ENCODE measurements at regions not wholly inside any gene's neighbourhood (a gene's known extent, or its start where the extent isn't known, plus 50 kb on each side); places are given as distances from the start of the nearest gene placed in this dataset.
"Not testable (repeated sequence)": the region's sequence is repeated elsewhere in the genome, so short reads cannot be mapped to it uniquely, and the experiment has no call there.

DNA sequence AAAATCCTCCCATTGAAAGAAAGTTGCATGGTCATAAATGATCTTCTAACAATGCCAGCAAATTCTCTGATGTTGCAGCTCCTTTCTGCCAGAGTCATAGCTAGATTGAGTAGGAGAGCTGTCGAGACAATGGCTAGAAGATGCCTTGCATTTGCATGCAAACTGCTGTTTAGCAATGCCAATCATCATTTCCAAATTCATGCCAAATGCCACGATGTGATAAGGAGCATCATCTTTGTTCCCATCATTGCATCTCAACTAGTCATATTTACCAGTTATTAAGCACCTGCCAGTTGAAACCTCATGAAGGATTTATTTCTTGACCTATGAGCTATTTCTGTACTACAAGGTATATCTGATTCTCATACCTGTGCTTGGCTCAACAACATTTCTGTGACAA lies 246.4 kb upstream of the PIK3R1 start:
- peaks cover 2% of the 10 kb centered on the region for H3K27me3 Mint-ChIP-seq (ENCODE audit: low read depth)
- H3K4me1 Mint-ChIP-seq (ENCODE audit: low read depth) = no peaks in the 10 kb centered on the region
- no peaks in the 10 kb centered on the region for H3K9me3 Mint-ChIP-seq
- no peak overlapping the region for H3K4me3 Mint-ChIP-seq
- H3K27ac Mint-ChIP-seq = no peak overlapping the region
- no peaks in the 10 kb centered on the region for H3K36me3 Mint-ChIP-seq (ENCODE audit: low read depth)
- no peak for DNase-seq (ENCODE audit: low spot score)

DNA sequence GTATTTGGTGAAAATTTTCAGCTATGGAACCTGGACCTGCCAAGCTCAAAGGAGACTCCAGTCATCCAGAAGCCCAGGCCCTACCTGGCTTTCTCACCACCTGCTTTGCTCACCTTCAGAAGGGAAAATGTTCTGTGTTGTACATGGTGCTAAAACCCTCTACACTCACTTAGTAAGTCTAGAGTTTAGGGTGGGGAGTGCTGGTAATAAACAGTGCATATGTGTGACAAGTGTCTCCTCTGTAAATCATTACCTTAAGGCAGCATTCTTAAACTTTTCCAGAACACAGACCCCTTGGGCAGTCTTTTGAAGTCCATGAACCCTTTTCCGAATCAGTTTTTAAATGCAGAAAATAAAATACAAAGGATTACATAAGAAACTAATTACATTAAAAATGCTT lies 248.8 kb upstream of the PIK3R1 start:
- Mint-ChIP-seq H3K27ac (no peak overlapping the region), H3K4me3 (no peak overlapping the region), H3K4me1 (ENCODE audit: low read depth) (no peaks in the 10 kb centered on the region), H3K27me3 (ENCODE audit: low read depth) (peaks cover 2% of the 10 kb centered on the region), H3K36me3 (ENCODE audit: low read depth) (no peaks in the 10 kb centered on the region), H3K9me3 (no peaks in the 10 kb centered on the region)
- no peak for DNase-seq (ENCODE audit: low spot score)

DNA sequence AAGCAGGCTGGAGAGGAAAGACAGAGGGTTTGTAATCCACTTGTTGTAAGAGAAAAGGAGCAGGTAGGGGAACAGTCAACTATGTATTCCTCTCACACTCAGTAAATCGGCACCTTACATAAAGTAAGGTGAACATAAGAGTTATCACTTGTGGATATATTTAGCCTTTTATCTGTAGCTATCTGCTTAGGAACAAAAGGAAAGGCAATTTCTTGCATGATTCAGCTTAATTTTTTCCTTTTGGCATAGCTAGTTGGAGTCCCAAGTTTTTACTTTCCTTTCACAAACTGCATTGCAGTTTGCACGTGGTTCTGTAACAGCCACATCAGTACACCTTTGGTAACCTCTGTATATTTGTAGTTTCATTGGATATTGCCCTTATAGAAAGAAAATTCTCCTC lies 250.9 kb upstream of the PIK3R1 start:
- Mint-ChIP-seq H3K36me3 (ENCODE audit: low read depth) (no peaks in the 10 kb centered on the region), H3K27me3 (ENCODE audit: low read depth) (peaks cover 2% of the 10 kb centered on the region), H3K9me3 (no peaks in the 10 kb centered on the region), H3K27ac (no peak overlapping the region), H3K4me3 (no peak overlapping the region), H3K4me1 (ENCODE audit: low read depth) (no peaks in the 10 kb centered on the region)
- no peak for DNase-seq (ENCODE audit: low spot score)

DNA sequence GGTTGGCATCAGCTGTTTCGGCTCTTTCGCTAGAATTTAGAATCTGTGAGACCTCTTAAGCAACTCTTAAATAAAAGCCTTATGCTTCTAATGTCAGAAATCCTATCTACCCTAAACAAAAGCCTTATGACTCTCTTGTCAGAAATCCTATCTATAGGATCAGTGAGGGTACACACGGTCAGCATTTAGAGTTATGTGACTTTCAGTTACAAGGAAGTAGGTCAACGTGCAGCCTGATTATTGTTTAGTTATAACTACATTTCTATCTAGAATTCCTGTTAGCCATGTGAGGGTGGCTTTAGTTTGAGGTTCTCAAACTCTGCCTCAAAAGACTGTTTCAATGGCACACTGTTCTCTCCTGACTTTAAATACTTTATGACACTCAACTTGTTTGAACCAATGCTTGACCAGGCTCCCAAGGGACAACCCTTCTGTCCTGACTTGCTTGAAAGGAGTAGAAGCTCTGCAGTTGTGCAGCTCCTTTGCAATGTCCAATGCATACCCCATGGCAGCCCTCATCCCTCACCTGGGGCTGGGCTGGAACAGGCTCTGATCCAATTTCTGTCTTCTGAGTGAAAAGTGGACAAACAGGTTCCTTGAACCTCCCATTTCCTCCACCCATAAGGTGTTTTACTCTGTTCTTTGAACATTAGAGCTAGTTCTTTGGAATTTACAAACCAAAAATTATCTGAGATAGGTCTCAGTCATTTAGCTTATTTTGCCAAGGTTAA lies 251.6 kb upstream of the PIK3R1 start:
- DNase-seq (ENCODE audit: low spot score) = no peak
- Mint-ChIP-seq H3K9me3 (no peaks in the 10 kb centered on the region), H3K36me3 (ENCODE audit: low read depth) (no peaks in the 10 kb centered on the region), H3K27me3 (ENCODE audit: low read depth) (peaks cover 2% of the 10 kb centered on the region), H3K27ac (no peak overlapping the region), H3K4me3 (no peak overlapping the region), H3K4me1 (ENCODE audit: low read depth) (no peaks in the 10 kb centered on the region)

DNA sequence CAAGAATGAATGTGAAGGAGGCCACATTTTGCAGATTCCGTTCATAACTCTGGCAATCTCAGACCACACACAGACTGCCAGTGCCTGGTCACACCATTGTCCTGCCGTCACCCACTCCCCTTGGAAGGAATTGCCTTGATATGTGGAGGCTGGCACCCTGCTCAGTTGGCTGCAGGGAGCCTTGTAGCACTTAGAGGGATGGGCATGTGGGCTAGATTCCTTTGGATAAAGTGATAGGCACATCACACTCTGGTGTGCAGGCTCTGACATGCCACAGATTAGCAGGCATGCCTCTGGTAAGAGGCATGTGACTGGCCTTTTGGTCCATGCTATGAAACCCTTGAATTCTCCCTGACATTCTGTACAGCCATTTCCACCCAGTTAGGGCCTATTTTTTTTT lies 254.6 kb upstream of the PIK3R1 start:
- Mint-ChIP-seq H3K27ac (no peak overlapping the region), H3K36me3 (ENCODE audit: low read depth) (no peaks in the 10 kb centered on the region), H3K27me3 (ENCODE audit: low read depth) (peaks cover 2% of the 10 kb centered on the region), H3K9me3 (no peaks in the 10 kb centered on the region), H3K4me3 (no peak overlapping the region), H3K4me1 (ENCODE audit: low read depth) (no peaks in the 10 kb centered on the region)
- no peak for DNase-seq (ENCODE audit: low spot score)

DNA sequence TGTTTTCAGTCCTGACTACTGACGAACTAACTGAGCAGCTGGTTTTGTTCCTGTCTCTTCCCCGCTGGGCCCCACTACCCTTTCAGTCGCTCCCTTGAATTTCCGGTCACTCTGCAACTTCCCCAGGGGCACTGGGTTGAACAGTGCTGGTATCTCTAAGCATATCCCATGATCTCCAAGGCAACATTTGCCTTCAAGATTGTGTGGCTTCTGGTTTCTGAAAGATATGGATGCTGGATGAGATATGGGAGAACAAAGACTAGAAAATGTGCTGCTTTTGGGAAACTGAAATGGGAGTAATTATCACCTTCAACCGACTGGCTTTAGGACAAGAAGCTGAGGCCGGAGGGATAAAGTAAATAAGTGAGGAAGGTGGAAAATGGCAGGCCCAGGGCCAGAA lies 258.2 kb upstream of the PIK3R1 start:
- Mint-ChIP-seq H3K27ac (no peak overlapping the region), H3K27me3 (ENCODE audit: low read depth) (peaks cover 6% of the 10 kb centered on the region), H3K4me3 (no peak overlapping the region), H3K4me1 (ENCODE audit: low read depth) (no peaks in the 10 kb centered on the region), H3K36me3 (ENCODE audit: low read depth) (no peaks in the 10 kb centered on the region), H3K9me3 (no peaks in the 10 kb centered on the region)
- no peak for DNase-seq (ENCODE audit: low spot score)

DNA sequence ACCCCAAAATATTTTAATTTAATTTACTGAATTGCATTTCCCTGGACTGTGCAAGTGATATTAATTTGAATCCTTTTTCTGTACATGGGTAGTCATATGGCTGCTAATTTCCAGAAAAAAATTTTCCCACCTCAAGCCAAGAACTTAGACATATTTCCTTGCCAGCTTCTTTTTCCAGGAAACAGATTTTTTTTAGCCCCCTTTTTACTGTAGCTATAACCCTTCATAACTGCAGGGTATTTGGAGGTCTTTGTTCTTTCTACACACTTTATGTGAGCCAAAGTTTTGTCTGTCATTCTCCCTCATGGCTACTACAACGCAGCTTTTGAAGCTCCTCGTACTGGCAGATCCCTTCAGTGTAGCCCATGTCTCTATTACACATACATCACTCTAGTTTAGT lies 261.2 kb upstream of the PIK3R1 start:
- Mint-ChIP-seq H3K4me1 (ENCODE audit: low read depth) (no peaks in the 10 kb centered on the region), H3K9me3 (no peaks in the 10 kb centered on the region), H3K27ac (no peak overlapping the region), H3K4me3 (no peak overlapping the region), H3K36me3 (ENCODE audit: low read depth) (no peaks in the 10 kb centered on the region), H3K27me3 (ENCODE audit: low read depth) (peaks cover 8% of the 10 kb centered on the region)
- no peak for DNase-seq (ENCODE audit: low spot score)

DNA sequence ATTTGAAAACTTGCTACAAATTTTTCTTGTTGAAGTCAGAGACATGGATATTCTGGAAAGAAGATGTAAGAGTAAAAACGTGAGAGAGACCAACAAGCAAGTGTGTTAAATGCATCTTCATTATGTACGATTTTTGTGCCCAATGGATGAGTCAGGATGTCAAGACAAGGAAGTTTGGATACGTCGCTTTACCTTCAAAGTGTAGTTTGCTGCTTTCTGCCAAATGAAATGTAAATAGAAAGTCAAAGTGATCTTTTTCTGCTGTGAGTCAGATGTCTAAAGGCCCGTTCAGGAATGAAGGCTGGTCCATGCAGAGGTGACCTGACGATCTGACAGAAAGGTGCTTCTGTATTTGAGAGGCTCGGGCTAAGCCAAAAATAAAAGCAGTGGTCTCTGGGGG lies 273.1 kb upstream of the PIK3R1 start:
- peaks cover 5% of the 10 kb centered on the region for H3K27me3 Mint-ChIP-seq (ENCODE audit: low read depth)
- no peaks in the 10 kb centered on the region for H3K4me1 Mint-ChIP-seq (ENCODE audit: low read depth)
- H3K27ac Mint-ChIP-seq = no peak overlapping the region
- H3K9me3 Mint-ChIP-seq = no peaks in the 10 kb centered on the region
- H3K36me3 Mint-ChIP-seq (ENCODE audit: low read depth) = no peaks in the 10 kb centered on the region
- H3K4me3 Mint-ChIP-seq = no peak overlapping the region
- no peak for DNase-seq (ENCODE audit: low spot score)

DNA sequence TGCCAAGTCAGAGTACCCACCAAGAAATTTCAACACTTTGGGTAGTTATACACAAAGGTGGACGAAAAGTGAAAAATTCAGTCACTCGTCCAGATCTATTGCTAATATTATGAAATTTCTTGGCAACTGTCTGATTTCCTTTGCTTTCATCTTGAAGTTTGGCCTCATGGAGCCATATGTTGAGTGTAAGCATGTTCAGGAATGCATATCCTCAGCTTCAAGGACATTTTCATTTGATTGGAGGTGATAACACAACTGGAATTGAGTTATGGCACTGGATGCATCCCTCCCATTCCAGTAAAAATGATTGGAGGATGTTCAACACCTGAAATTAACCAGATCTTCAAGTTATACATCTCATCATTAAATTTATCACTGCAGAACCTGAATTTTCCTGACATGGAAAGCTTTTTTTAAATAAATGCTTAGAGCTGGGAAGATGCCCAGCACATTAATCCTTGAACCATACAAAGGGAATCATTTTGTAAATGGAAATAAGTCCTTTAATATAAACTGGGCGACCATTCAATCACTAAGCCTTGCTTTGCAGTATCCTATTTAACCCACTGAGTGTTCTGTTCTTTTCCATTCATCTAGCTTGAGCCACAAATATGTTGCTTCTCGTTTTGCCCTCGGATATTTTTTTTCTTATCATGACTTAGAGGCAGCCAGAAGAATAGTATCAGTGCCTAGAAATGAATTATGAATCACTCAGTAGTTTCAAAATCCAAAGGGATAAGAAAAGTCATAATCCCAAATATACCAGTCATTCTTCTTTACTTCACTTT lies 273.7 kb upstream of the PIK3R1 start:
- Mint-ChIP-seq H3K36me3 (ENCODE audit: low read depth) (no peaks in the 10 kb centered on the region), H3K4me3 (no peak overlapping the region), H3K27me3 (ENCODE audit: low read depth) (peaks cover 10% of the 10 kb centered on the region), H3K27ac (no peak overlapping the region), H3K9me3 (no peaks in the 10 kb centered on the region), H3K4me1 (ENCODE audit: low read depth) (no peaks in the 10 kb centered on the region)
- no peak for DNase-seq (ENCODE audit: low spot score)

DNA sequence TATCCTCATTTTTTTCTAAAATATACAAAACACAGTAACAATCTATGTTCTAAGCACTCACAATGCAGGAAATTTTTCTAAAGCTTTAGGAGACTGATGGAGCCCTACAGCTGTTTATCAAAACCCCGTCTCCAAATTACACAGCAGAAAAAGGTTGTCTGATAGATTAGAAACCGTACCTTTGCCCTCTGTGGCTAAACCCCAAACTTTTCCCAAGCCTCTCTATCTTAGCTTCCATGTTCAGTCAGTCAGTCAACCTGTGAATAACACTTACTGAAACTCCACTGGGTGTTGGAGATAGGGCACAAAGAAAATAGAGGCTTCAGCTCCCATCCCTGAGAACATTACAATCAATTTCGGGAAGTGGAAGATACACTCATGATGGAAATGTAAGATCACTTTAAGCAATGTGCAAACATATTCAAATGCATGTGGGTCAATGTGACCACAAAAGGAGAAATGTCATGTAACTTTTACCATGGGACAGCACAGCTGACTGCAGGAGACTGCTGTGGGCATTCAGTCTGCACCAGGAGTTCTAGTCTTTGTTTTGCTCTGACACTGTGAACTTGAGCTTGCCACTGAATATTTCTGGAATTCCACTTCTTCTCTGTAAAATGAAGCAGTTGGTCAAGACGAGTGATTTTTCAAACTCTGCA lies 279.5 kb upstream of the PIK3R1 start:
- Mint-ChIP-seq H3K27ac (no peak overlapping the region), H3K9me3 (no peaks in the 10 kb centered on the region), H3K27me3 (ENCODE audit: low read depth) (peaks cover 7% of the 10 kb centered on the region), H3K4me1 (ENCODE audit: low read depth) (no peaks in the 10 kb centered on the region), H3K36me3 (ENCODE audit: low read depth) (no peaks in the 10 kb centered on the region), H3K4me3 (no peak overlapping the region)
- no peak for DNase-seq (ENCODE audit: low spot score)

DNA sequence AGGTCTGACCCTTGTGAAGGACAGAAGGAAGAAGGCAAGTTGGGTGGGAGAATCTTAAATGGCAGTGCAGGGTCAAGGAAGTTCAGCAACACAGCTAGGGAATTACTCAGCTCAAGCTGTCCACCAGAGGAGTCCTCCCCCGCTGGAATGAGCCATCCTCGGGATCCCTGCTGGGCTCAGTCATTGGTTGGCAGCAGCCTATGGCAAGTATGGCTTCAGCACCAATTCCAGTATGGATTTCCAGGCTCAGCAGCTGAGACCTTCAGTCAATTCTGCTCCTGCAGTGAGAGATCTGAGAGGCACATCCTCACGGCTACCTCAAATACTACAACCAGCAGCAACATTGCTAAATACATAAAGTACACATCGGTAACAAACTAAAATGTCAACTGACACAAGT lies 280.6 kb upstream of the PIK3R1 start:
- Mint-ChIP-seq H3K27me3 (ENCODE audit: low read depth) (peaks cover 4% of the 10 kb centered on the region), H3K27ac (no peak overlapping the region), H3K4me3 (no peak overlapping the region), H3K9me3 (no peaks in the 10 kb centered on the region), H3K4me1 (ENCODE audit: low read depth) (no peaks in the 10 kb centered on the region), H3K36me3 (ENCODE audit: low read depth) (no peaks in the 10 kb centered on the region)
- no peak for DNase-seq (ENCODE audit: low spot score)

DNA sequence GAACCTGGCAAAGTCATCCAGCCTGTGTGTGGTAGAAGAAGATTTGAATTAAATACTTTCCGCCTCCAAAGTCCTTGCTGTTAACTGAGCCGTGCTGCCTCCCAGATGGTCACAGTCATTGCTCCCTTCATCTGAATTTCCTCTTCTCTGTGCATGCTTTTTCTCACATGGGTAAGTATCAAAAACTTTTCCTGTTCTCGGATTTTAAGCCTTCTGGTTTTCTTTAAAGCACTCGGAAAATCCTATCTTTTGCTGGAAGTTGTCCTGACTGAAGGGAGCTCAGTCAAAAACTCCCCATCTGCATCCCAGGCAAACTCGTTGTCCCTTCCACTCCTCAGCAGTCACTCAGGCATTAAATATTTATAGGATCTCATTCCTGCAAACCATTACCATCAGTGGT lies 290.0 kb upstream of the PIK3R1 start:
- H3K27me3 Mint-ChIP-seq (ENCODE audit: low read depth) = peaks cover 2% of the 10 kb centered on the region
- no peak overlapping the region for H3K27ac Mint-ChIP-seq
- no peaks in the 10 kb centered on the region for H3K4me1 Mint-ChIP-seq (ENCODE audit: low read depth)
- DNase-seq (ENCODE audit: low spot score) = no peak
- no peaks in the 10 kb centered on the region for H3K9me3 Mint-ChIP-seq
- H3K4me3 Mint-ChIP-seq = no peak overlapping the region
- no peaks in the 10 kb centered on the region for H3K36me3 Mint-ChIP-seq (ENCODE audit: low read depth)

DNA sequence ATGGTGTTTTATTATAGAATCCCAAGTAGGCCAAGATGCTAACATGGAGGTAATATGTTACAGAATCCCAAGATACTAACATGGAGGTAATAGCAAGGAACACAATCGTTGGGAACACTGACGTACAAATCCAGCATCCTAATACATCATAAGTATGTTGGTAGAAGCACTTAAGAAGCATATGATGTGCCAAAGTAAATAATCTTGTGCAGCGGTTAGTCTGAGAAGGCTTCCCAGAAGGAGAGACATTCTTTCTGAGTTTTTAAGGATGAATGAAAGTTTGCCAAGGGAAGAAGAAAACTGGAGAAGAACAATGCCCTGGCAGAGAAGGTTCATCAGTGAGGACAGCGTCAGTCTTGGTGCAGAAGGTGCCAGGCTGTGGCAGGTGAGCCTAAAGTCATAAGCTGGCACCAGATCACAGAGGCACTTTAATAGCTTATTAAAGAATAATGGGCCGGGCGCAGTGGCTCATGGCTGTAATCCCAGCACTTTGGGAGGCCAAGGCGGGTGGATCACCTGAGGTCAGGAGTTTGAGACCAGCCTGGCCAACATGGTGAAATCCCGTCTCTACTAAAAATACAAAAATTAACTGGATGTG lies 294.5 kb upstream of the PIK3R1 start:
- Mint-ChIP-seq H3K4me1 (ENCODE audit: low read depth) (no peaks in the 10 kb centered on the region), H3K9me3 (no peaks in the 10 kb centered on the region), H3K4me3 (no peak overlapping the region), H3K36me3 (ENCODE audit: low read depth) (no peaks in the 10 kb centered on the region), H3K27ac (no peak overlapping the region), H3K27me3 (ENCODE audit: low read depth) (no peaks in the 10 kb centered on the region)
- no peak for DNase-seq (ENCODE audit: low spot score)

DNA sequence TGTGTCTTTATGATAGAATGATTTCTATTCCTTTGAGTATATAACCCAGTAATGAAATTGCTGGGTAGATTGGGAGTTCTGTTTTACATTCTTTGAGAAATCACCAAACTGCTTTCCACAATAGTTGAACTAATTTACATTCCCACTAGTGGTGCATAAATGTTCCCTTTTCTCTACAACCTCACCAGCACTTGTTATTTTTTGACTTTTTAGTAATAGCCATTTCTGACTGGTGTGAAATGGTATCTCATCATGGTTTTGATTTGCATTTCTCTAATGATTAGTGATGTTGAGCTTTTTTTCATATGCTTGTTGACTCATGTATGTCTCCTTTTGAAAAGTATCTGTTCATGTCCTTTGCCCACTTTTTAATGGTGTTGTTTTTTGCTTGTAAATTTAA lies 296.0 kb upstream of the PIK3R1 start:
- not testable (repeated sequence) for H3K4me3 Mint-ChIP-seq; H3K4me1 Mint-ChIP-seq (ENCODE audit: low read depth); H3K27ac Mint-ChIP-seq; DNase-seq (ENCODE audit: low spot score); H3K27me3 Mint-ChIP-seq (ENCODE audit: low read depth); H3K36me3 Mint-ChIP-seq (ENCODE audit: low read depth); H3K9me3 Mint-ChIP-seq

All from T-helper 2 cell treated with Interferon-gamma antibody and Interleukin-4, amounts not matched to agents 5 μg/mL and 100 μg/mL, for 36 hours (primary cell).